ENCODE measurements at regions not wholly inside any gene's neighbourhood (a gene's known extent, or its start where the extent isn't known, plus 50 kb on each side); places are given as distances from the start of the nearest gene placed in this dataset.

- TF ChIP-seq, protein P1, sequence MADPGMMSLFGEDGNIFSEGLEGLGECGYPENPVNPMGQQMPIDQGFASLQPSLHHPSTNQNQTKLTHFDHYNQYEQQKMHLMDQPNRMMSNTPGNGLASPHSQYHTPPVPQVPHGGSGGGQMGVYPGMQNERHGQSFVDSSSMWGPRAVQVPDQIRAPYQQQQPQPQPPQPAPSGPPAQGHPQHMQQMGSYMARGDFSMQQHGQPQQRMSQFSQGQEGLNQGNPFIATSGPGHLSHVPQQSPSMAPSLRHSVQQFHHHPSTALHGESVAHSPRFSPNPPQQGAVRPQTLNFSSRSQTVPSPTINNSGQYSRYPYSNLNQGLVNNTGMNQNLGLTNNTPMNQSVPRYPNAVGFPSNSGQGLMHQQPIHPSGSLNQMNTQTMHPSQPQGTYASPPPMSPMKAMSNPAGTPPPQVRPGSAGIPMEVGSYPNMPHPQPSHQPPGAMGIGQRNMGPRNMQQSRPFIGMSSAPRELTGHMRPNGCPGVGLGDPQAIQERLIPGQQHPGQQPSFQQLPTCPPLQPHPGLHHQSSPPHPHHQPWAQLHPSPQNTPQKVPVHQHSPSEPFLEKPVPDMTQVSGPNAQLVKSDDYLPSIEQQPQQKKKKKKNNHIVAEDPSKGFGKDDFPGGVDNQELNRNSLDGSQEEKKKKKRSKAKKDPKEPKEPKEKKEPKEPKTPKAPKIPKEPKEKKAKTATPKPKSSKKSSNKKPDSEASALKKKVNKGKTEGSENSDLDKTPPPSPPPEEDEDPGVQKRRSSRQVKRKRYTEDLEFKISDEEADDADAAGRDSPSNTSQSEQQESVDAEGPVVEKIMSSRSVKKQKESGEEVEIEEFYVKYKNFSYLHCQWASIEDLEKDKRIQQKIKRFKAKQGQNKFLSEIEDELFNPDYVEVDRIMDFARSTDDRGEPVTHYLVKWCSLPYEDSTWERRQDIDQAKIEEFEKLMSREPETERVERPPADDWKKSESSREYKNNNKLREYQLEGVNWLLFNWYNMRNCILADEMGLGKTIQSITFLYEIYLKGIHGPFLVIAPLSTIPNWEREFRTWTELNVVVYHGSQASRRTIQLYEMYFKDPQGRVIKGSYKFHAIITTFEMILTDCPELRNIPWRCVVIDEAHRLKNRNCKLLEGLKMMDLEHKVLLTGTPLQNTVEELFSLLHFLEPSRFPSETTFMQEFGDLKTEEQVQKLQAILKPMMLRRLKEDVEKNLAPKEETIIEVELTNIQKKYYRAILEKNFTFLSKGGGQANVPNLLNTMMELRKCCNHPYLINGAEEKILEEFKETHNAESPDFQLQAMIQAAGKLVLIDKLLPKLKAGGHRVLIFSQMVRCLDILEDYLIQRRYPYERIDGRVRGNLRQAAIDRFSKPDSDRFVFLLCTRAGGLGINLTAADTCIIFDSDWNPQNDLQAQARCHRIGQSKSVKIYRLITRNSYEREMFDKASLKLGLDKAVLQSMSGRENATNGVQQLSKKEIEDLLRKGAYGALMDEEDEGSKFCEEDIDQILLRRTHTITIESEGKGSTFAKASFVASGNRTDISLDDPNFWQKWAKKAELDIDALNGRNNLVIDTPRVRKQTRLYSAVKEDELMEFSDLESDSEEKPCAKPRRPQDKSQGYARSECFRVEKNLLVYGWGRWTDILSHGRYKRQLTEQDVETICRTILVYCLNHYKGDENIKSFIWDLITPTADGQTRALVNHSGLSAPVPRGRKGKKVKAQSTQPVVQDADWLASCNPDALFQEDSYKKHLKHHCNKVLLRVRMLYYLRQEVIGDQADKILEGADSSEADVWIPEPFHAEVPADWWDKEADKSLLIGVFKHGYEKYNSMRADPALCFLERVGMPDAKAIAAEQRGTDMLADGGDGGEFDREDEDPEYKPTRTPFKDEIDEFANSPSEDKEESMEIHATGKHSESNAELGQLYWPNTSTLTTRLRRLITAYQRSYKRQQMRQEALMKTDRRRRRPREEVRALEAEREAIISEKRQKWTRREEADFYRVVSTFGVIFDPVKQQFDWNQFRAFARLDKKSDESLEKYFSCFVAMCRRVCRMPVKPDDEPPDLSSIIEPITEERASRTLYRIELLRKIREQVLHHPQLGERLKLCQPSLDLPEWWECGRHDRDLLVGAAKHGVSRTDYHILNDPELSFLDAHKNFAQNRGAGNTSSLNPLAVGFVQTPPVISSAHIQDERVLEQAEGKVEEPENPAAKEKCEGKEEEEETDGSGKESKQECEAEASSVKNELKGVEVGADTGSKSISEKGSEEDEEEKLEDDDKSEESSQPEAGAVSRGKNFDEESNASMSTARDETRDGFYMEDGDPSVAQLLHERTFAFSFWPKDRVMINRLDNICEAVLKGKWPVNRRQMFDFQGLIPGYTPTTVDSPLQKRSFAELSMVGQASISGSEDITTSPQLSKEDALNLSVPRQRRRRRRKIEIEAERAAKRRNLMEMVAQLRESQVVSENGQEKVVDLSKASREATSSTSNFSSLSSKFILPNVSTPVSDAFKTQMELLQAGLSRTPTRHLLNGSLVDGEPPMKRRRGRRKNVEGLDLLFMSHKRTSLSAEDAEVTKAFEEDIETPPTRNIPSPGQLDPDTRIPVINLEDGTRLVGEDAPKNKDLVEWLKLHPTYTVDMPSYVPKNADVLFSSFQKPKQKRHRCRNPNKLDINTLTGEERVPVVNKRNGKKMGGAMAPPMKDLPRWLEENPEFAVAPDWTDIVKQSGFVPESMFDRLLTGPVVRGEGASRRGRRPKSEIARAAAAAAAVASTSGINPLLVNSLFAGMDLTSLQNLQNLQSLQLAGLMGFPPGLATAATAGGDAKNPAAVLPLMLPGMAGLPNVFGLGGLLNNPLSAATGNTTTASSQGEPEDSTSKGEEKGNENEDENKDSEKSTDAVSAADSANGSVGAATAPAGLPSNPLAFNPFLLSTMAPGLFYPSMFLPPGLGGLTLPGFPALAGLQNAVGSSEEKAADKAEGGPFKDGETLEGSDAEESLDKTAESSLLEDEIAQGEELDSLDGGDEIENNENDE (IDR thresholded peaks at IDR 0.05; ENCODE audit: insufficient replicate concordance, low read length): no peak
- TF ChIP-seq HDAC2 (IDR thresholded peaks at IDR 0.05; ENCODE audit: borderline replicate concordance in 1 of 2, low read depth in 2 of 2, low read length in 2 of 2) (no peak), SP2 (IDR thresholded peaks at IDR 0.05; ENCODE audit: low read length) (no peak), CHD2 (IDR thresholded peaks at IDR 0.05; ENCODE audit: low read length) (no peak), RAD21 (IDR thresholded peaks at IDR 0.05 in 1 of 2, conservative IDR thresholded peaks at IDR 0.05 in 1 of 2; ENCODE audit: low read depth in 2 of 2, low read length in 2 of 2) (no peak), SRF (IDR thresholded peaks at IDR 0.05; ENCODE audit: low read depth, low read length) (no peak), KDM5A (IDR thresholded peaks at IDR 0.05; ENCODE audit: low read length) (no peak), ASH2L (IDR thresholded peaks at IDR 0.05; ENCODE audit: low read length) (no peak), GTF2F1 (IDR thresholded peaks at IDR 0.05; ENCODE audit: borderline replicate concordance, low read depth, low read length) (no peak), HDAC6 (IDR thresholded peaks at IDR 0.05; ENCODE audit: low read depth, low read length) (no peak), ZNF274 (IDR thresholded peaks at IDR 0.05; ENCODE audit: borderline replicate concordance, extremely low read depth, low read length) (no peak), CREB1 (IDR thresholded peaks at IDR 0.05) (no peak), SIX5 (IDR thresholded peaks at IDR 0.05; ENCODE audit: low read depth, low read length) (no peak)
Observed at GRCh38 chr11:80733790-80734189, 1293.0 kb upstream of the TENM4 start (continued).

All from H1 (cell line).